ENCODE measurements at regions not wholly inside any gene's neighbourhood (a gene's known extent, or its start where the extent isn't known, plus 50 kb on each side); places are given as distances from the start of the nearest gene placed in this dataset.

GRCh38 chr4:13276357-13276756, 207.8 kb downstream of the RAB28 start:
- no peak for TF ChIP-seq CTCF (IDR thresholded peaks at IDR 0.05; ENCODE audit: low read depth, low read length)
- no peak overlapping the region for H3K4me3 ChIP-seq (ENCODE audit: low read depth, low read length)

DNA sequence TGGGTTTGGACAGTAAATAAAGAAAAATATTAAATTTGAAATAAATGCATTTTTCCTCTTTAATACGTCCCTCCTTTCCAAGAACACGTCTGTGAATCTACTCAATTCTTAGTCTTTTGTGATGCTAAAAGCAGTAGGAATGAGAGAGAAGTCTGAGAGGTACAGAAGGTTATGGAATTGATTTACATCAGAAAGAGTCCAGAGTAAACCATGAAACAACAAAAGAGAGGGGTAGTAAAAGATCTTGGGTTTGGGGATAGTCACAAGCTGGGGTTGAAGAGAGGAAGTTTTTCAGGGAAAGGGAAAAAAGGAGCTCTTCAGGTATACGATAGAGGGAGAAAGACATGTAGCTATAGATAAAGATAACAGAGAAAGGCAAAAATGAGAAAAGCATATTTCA, 215.4 kb downstream of the RAB28 start:
- no peak overlapping the region for H3K4me3 ChIP-seq (ENCODE audit: low read depth, low read length)
- no peak for TF ChIP-seq CTCF (IDR thresholded peaks at IDR 0.05; ENCODE audit: low read depth, low read length)

DNA sequence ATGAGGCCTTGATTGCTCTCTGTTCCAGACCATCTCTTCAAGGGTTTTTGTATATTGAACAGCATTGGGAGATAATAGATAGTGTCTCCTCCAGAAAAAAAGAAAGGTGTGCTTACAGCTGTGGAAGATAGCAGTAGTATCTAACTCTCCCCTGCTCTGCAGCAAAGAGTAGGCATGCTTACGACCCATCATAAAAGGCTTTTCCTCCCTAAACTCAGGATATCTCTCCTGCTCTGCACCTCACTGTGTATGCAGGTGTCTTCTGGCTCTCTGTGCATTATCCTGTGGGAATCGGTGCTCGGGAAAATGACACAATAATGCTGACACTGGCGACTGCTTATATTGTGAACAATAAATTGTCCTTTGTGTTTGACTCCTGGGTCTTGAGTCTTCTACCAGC, 216.0 kb downstream of the RAB28 start:
- H3K4me3 ChIP-seq (ENCODE audit: low read depth, low read length) = no peak overlapping the region
- no peak for TF ChIP-seq CTCF (IDR thresholded peaks at IDR 0.05; ENCODE audit: low read depth, low read length)

- H3K4me3 ChIP-seq (ENCODE audit: low read depth, low read length) = no peak overlapping the region
- TF ChIP-seq CTCF (IDR thresholded peaks at IDR 0.05; ENCODE audit: low read depth, low read length) = no peak
Observed at GRCh38 chr4:13267091-13267490, 217.0 kb downstream of the RAB28 start.

DNA sequence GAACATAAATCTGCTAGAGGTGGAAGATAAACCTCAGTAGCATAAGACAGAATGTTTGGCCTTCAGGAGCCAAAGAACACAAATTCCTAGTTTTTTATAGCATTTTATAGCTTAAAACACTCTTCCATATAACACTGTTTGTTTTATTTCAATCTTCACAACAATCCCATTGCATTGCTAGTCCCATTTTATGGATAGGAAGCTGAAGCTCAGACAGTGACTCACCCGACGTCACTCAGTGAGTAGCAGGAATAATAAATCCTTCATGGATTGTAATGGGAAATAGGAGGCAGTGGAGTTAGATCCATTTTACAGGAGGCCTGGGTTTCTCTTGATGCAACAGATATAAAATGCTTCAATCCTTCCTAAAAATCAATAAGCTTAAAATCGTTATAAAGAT, 217.5 kb downstream of the RAB28 start:
- no peak overlapping the region for H3K4me3 ChIP-seq (ENCODE audit: low read depth, low read length)
- TF ChIP-seq CTCF (IDR thresholded peaks at IDR 0.05; ENCODE audit: low read depth, low read length) = no peak

GRCh38 chr4:13263967-13264525, 220.1 kb downstream of the RAB28 start:
- H3K4me3 ChIP-seq (ENCODE audit: low read depth, low read length) = no peak overlapping the region
- no peak for TF ChIP-seq CTCF (IDR thresholded peaks at IDR 0.05; ENCODE audit: low read depth, low read length)

GRCh38 chr4:13262816-13263215, 221.3 kb downstream of the RAB28 start:
- no peak for TF ChIP-seq CTCF (IDR thresholded peaks at IDR 0.05; ENCODE audit: low read depth, low read length)
- no peak overlapping the region for H3K4me3 ChIP-seq (ENCODE audit: low read depth, low read length)
